Neural cell (in vitro differentiated cells): ENCODE measurements at regions not wholly inside any gene's neighbourhood (a gene's known extent, or its start where the extent isn't known, plus 50 kb on each side); places are given as distances from the start of the nearest gene placed in this dataset.

Source experiments
- H2AFZ ChIP-seq: fragments of 200-600, 300-800 bp; sonication (generic), shearing (Covaris generic); 2 replicates; pipeline ENCODE4 v1.6.0; 2014; ENCODE audit warnings: low read depth, mild to moderate bottlenecking, antibody characterized with exemption, low read length, moderate library complexity
- H3F3A ChIP-seq: fragments of 200-600 bp; shearing (Covaris generic); 2 replicates; pipeline ENCODE4 v1.6.1; 2016; ENCODE audit warnings: mild to moderate bottlenecking, moderate library complexity, mixed read lengths, antibody characterized with exemption, low read length; ENCODE audit not compliant: insufficient read depth, poor library complexity, severe bottlenecking
- H3K27ac ChIP-seq: fragments of 200-600, 300-800 bp; sonication (generic), shearing (Covaris generic); 2 replicates; pipeline ENCODE4 v1.5.1; 2014; ENCODE audit warnings: mild to moderate bottlenecking, low read length, moderate library complexity
- H3K27me3 ChIP-seq: fragments of 300-800, 200-600 bp; sonication (generic), shearing (Covaris generic); 2 replicates; pipeline ENCODE4 v1.6.0; 2014; ENCODE audit warnings: mild to moderate bottlenecking, low read depth, low read length, moderate library complexity; ENCODE audit not compliant: insufficient read depth
- H3K36me3 ChIP-seq: fragments of 300-800, 200-600 bp; sonication (generic), shearing (Covaris generic); 2 replicates; pipeline ENCODE4 v1.5.1; 2014; ENCODE audit warnings: mild to moderate bottlenecking, antibody characterized with exemption, low read length, moderate library complexity; ENCODE audit not compliant: insufficient read depth
- H3K4me2 ChIP-seq: fragments of 300-800, 200-600 bp; sonication (generic), shearing (Covaris generic); 2 replicates; pipeline ENCODE4 v1.6.0; 2014; ENCODE audit warnings: mild to moderate bottlenecking, low read length
- H3K4me3 ChIP-seq: fragments of 300-800, 200-600 bp; sonication (generic), shearing (Covaris generic); 2 replicates; pipeline ENCODE4 v1.5.1; 2014; ENCODE audit warnings: mild to moderate bottlenecking, low read length, moderate library complexity
- H3K79me2 ChIP-seq: fragments of 200-600 bp; shearing (Covaris generic); replicated peaks from 2 replicates; pipeline ENCODE4 v1.6.0; 2014; ENCODE audit warnings: mild to moderate bottlenecking, low read length, moderate library complexity; ENCODE audit not compliant: insufficient read depth
- H3K9ac ChIP-seq: fragments of 300-800, 200-600 bp; sonication (generic), shearing (Covaris generic); 2 replicates; pipeline ENCODE4 v1.6.1; 2016; ENCODE audit warnings: mild to moderate bottlenecking, low read length, mixed read lengths
- H3K9me2 ChIP-seq: fragments of 200-600 bp; shearing (Covaris generic); 2 replicates; pipeline ENCODE4 v1.6.1; 2016; ENCODE audit warnings: mild to moderate bottlenecking, low read length, mixed read lengths; ENCODE audit not compliant: insufficient read depth
- H3K9me3 ChIP-seq: fragments of 200-600, 300-800 bp; sonication (generic), shearing (Covaris generic); 2 replicates; pipeline ENCODE4 v1.6.1; 2016; ENCODE audit warnings: mild to moderate bottlenecking, mixed run types, low read length, moderate library complexity, mixed read lengths
- H4K20me1 ChIP-seq: fragments of 200-600 bp; shearing (Covaris generic); 2 replicates; pipeline ENCODE4 v1.6.1; 2016; ENCODE audit warnings: mild to moderate bottlenecking, mixed run types; ENCODE audit not compliant: insufficient read depth
- EP300 ChIP-seq: fragments of 450-650 bp; conservative IDR thresholded peaks from 2 replicates; pipeline ENCODE4 v1.6.1; 2014; ENCODE audit warnings: antibody characterized with exemption, mild to moderate bottlenecking, moderate library complexity; ENCODE audit not compliant: poor library complexity, severe bottlenecking
- EZH2 ChIP-seq: fragments of 200-600, 300-800 bp; shearing (Covaris generic), sonication (generic); IDR thresholded peaks from 2 replicates; pipeline ENCODE4 v1.6.1; 2014; ENCODE audit warnings: antibody characterized with exemption, low read length, borderline replicate concordance, mild to moderate bottlenecking; ENCODE audit not compliant: insufficient read depth, poor library complexity, severe bottlenecking
- MXI1 ChIP-seq: fragments of 450-650 bp; conservative IDR thresholded peaks from 2 replicates; pipeline ENCODE4 v1.6.1; 2014; ENCODE audit warnings: antibody characterized with exemption, mild to moderate bottlenecking; ENCODE audit not compliant: poor library complexity, severe bottlenecking
- POLR2AphosphoS5 ChIP-seq: IDR thresholded peaks from 2 replicates; pipeline ENCODE4 v1.6.1; 2012
- RAD21 ChIP-seq: fragments of 450-650 bp; conservative IDR thresholded peaks from 2 replicates; pipeline ENCODE4 v1.6.1; 2014; ENCODE audit warnings: antibody characterized with exemption, mild to moderate bottlenecking, moderate library complexity
- SMC3 ChIP-seq: fragments of 450-650 bp; conservative IDR thresholded peaks from 2 replicates; pipeline ENCODE4 v1.6.1; 2014; ENCODE audit warnings: antibody characterized with exemption, mild to moderate bottlenecking, moderate library complexity; ENCODE audit not compliant: poor library complexity
- TAF1 ChIP-seq: IDR thresholded peaks from 2 replicates; pipeline ENCODE4 v1.6.1; 2012; ENCODE audit warnings: low read depth
- TF ChIP-seq, protein P1 (sequence below): fragments of 450-650 bp; IDR thresholded peaks from 2 replicates; pipeline ENCODE4 v1.5.1; 2014; ENCODE audit warnings: antibody characterized with exemption, mild to moderate bottlenecking, moderate library complexity; ENCODE audit not compliant: poor library complexity, severe bottlenecking
- TF ChIP-seq, protein P2 (sequence below): IDR thresholded peaks from 2 replicates; pipeline ENCODE4 v1.6.1; 2012; ENCODE audit warnings: borderline replicate concordance

DNA sequence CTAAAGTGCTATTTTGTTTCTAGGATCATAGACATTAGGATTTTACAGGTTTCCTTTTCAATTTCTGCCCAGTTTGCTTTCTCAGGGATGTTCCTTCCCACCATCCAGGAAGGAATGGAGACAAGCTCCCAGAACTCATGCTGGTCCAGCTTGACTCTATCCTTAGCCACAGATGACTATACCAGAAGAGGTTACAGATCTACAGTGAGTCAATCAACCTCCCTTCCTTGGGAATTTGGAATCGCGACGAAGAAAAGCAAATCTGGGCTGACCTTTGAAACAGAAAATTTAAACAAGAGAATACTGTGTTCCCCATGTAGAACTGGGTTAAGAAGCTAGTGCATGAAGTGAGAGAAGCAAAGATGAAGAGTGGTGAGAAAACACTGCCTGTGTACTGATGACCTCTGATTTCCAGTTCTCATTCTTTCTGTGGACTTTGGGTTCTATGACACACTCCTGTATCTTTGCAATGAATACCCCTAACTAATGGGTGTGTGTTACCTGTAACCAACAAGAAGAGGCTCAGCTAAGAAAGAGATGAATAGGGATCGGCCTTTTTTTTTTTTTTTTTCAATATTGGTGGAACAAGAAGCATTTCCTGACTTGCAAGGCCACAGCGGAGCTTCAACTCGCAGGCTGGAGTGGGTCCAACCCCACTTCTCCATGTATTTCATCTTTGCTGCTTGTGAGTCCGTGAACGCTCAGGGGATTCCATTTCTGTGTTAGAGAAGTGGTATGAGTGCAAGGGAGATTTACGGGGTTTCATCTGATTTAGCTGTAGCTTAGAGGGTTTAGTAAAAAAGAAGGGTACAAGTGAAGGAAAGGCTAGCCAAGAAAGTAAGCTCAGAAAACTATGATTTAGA, 563.9 kb upstream of the CLINT1 start:
- Histone ChIP-seq H3K27ac (no peak overlapping the region), H4K20me1 (no peaks in the 10 kb centered on the region), H3K9me2 (no peaks in the 10 kb centered on the region), H3F3A (no peaks in the 10 kb centered on the region), H3K4me3 (no peak overlapping the region), H3K4me2 (no peak overlapping the region), H3K9me3 (no peaks in the 10 kb centered on the region), H3K9ac (no peak overlapping the region), H3K36me3 (no peaks in the 10 kb centered on the region), H3K79me2 (no peaks in the 10 kb centered on the region), H3K27me3 (no peaks in the 10 kb centered on the region), H2AFZ (no peak overlapping the region)
- TF ChIP-seq EZH2: no peak

GRCh38 chr5:158421319-158421718, 562.4 kb upstream of the CLINT1 start:
- Histone ChIP-seq H3K27ac (peak overlapping the region; percentile 34), H3K36me3 (no peaks in the 10 kb centered on the region), H3K79me2 (no peaks in the 10 kb centered on the region), H2AFZ (no peak overlapping the region), H3K9ac (no peak overlapping the region), H3K9me3 (no peaks in the 10 kb centered on the region), H3K4me3 (no peak overlapping the region), H3K9me2 (no peaks in the 10 kb centered on the region), H3K27me3 (no peaks in the 10 kb centered on the region), H3K4me2 (no peak overlapping the region), H3F3A (no peaks in the 10 kb centered on the region), H4K20me1 (no peaks in the 10 kb centered on the region)
- TF ChIP-seq RAD21 (no peak), EP300 (peak; percentile 65)

GRCh38 chr5:158419186-158419585, 560.2 kb upstream of the CLINT1 start:
- no peak overlapping the region for H3K9ac ChIP-seq
- no peak overlapping the region for H3K4me3 ChIP-seq
- H3K36me3 ChIP-seq: no peaks in the 10 kb centered on the region
- TF ChIP-seq SMC3: no peak
- TF ChIP-seq EP300: no peak
- TF ChIP-seq, protein P1, sequence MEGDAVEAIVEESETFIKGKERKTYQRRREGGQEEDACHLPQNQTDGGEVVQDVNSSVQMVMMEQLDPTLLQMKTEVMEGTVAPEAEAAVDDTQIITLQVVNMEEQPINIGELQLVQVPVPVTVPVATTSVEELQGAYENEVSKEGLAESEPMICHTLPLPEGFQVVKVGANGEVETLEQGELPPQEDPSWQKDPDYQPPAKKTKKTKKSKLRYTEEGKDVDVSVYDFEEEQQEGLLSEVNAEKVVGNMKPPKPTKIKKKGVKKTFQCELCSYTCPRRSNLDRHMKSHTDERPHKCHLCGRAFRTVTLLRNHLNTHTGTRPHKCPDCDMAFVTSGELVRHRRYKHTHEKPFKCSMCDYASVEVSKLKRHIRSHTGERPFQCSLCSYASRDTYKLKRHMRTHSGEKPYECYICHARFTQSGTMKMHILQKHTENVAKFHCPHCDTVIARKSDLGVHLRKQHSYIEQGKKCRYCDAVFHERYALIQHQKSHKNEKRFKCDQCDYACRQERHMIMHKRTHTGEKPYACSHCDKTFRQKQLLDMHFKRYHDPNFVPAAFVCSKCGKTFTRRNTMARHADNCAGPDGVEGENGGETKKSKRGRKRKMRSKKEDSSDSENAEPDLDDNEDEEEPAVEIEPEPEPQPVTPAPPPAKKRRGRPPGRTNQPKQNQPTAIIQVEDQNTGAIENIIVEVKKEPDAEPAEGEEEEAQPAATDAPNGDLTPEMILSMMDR: no peak
- no peak for TF ChIP-seq MXI1
- TF ChIP-seq EZH2: no peak
- no peak for TF ChIP-seq TAF1
- TF ChIP-seq, protein P2, sequence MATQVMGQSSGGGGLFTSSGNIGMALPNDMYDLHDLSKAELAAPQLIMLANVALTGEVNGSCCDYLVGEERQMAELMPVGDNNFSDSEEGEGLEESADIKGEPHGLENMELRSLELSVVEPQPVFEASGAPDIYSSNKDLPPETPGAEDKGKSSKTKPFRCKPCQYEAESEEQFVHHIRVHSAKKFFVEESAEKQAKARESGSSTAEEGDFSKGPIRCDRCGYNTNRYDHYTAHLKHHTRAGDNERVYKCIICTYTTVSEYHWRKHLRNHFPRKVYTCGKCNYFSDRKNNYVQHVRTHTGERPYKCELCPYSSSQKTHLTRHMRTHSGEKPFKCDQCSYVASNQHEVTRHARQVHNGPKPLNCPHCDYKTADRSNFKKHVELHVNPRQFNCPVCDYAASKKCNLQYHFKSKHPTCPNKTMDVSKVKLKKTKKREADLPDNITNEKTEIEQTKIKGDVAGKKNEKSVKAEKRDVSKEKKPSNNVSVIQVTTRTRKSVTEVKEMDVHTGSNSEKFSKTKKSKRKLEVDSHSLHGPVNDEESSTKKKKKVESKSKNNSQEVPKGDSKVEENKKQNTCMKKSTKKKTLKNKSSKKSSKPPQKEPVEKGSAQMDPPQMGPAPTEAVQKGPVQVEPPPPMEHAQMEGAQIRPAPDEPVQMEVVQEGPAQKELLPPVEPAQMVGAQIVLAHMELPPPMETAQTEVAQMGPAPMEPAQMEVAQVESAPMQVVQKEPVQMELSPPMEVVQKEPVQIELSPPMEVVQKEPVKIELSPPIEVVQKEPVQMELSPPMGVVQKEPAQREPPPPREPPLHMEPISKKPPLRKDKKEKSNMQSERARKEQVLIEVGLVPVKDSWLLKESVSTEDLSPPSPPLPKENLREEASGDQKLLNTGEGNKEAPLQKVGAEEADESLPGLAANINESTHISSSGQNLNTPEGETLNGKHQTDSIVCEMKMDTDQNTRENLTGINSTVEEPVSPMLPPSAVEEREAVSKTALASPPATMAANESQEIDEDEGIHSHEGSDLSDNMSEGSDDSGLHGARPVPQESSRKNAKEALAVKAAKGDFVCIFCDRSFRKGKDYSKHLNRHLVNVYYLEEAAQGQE: no peak
- no peak for TF ChIP-seq RAD21
- TF ChIP-seq POLR2AphosphoS5: no peak
- H4K20me1 ChIP-seq: no peaks in the 10 kb centered on the region
- no peaks in the 10 kb centered on the region for H3K9me2 ChIP-seq
- no peak overlapping the region for H3K27ac ChIP-seq
- H2AFZ ChIP-seq: no peak overlapping the region
- H3K79me2 ChIP-seq: no peaks in the 10 kb centered on the region
- no peaks in the 10 kb centered on the region for H3K9me3 ChIP-seq
- H3F3A ChIP-seq: no peaks in the 10 kb centered on the region
- H3K27me3 ChIP-seq: no peaks in the 10 kb centered on the region
- H3K4me2 ChIP-seq: no peak overlapping the region
